ENCODE measurements at regions not wholly inside any gene's neighbourhood (a gene's known extent, or its start where the extent isn't known, plus 50 kb on each side); places are given as distances from the start of the nearest gene placed in this dataset.
"Not testable (repeated sequence)": the region's sequence is repeated elsewhere in the genome, so short reads cannot be mapped to it uniquely, and the experiment has no call there.

GRCh38 chr2:15820927-15821326, 119.4 kb upstream of the MYCN start:
- Histone ChIP-seq H3K27me3 (no peaks in the 10 kb centered on the region), H3K9me3 (replicated peaks in 1 of 11) (no peaks in the 10 kb centered on the region)

GRCh38 chr2:15822151-15823044, 118.0 kb upstream of the MYCN start:
- Histone ChIP-seq H3K27me3 (no peaks in the 10 kb centered on the region), H3K4me3 (no peak overlapping the region)

More at GRCh38 chr2:15820927-15821326, 119.4 kb upstream of the MYCN start:
- H3K27ac ChIP-seq: no peak overlapping the region
- H3K4me1 ChIP-seq: peaks cover 0 to 5% (median 0%) of the 10 kb centered on the region in 10 experiments; a peak in 1 of 20 replicates
- H3K36me3 ChIP-seq: no peaks in the 10 kb centered on the region
- no peak overlapping the region for H3K4me3 ChIP-seq
- H3K4me2 ChIP-seq: no peak overlapping the region
- H4K20me1 ChIP-seq: no peaks in the 10 kb centered on the region
- TF ChIP-seq Cebpa-rat (IDR thresholded peaks at IDR 0.05): no peak
- H3K9ac ChIP-seq: no peak overlapping the region

GRCh38 chr2:15823459-15824396, 116.6 kb upstream of the MYCN start:
- TF ChIP-seq Cebpa-rat (IDR thresholded peaks at IDR 0.05): no peak
- H4K20me1 ChIP-seq: no peaks in the 10 kb centered on the region

More at GRCh38 chr2:15822151-15823044, 118.0 kb upstream of the MYCN start:
- no peaks in the 10 kb centered on the region for H3K36me3 ChIP-seq
- H3K4me2 ChIP-seq: no peak overlapping the region
- no peaks in the 10 kb centered on the region for H3K9me3 ChIP-seq (replicated peaks in 1 of 11)
- H3K4me1 ChIP-seq: peaks cover 0 to 5% (median 0%) of the 10 kb centered on the region in 10 experiments; a peak in 1 of 20 replicates
- H4K20me1 ChIP-seq: no peaks in the 10 kb centered on the region
- no peak for TF ChIP-seq Cebpa-rat (IDR thresholded peaks at IDR 0.05)
- H3K9ac ChIP-seq: no peak overlapping the region
- no peak overlapping the region for H3K27ac ChIP-seq

GRCh38 chr2:15824467-15824866, 115.9 kb upstream of the MYCN start:
- H3K4me2 ChIP-seq; H4K20me1 ChIP-seq; H3K9ac ChIP-seq; H3K36me3 ChIP-seq; H3K9me3 ChIP-seq (replicated peaks in 1 of 11); H3K4me3 ChIP-seq; H3K27me3 ChIP-seq; H3K27ac ChIP-seq; H3K4me1 ChIP-seq: not testable (repeated sequence)

More at GRCh38 chr2:15823459-15824396, 116.6 kb upstream of the MYCN start:
- H3K4me1 ChIP-seq: no peaks in the 10 kb centered on the region
- H3K9me3 ChIP-seq (replicated peaks in 1 of 11): no peaks in the 10 kb centered on the region
- no peaks in the 10 kb centered on the region for H3K27me3 ChIP-seq
- no peak overlapping the region for H3K4me3 ChIP-seq
- H3K27ac ChIP-seq: no peak overlapping the region
- no peaks in the 10 kb centered on the region for H3K36me3 ChIP-seq
- no peak overlapping the region for H3K9ac ChIP-seq
- H3K4me2 ChIP-seq: no peak overlapping the region

- no peak overlapping the region for H3K4me3 ChIP-seq
- H3K9ac ChIP-seq: no peak overlapping the region
- H3K27ac ChIP-seq: no peak overlapping the region
- H3K9me3 ChIP-seq (replicated peaks in 1 of 11): no peaks in the 10 kb centered on the region
- H3K27me3 ChIP-seq: no peaks in the 10 kb centered on the region
- no peak for TF ChIP-seq Cebpa-rat (IDR thresholded peaks at IDR 0.05)
- no peak overlapping the region for H3K4me2 ChIP-seq
- no peaks in the 10 kb centered on the region for H3K4me1 ChIP-seq
- no peaks in the 10 kb centered on the region for H4K20me1 ChIP-seq
- H3K36me3 ChIP-seq: no peaks in the 10 kb centered on the region
These were observed 114.9 kb upstream of the MYCN start for GRCh38 chr2:15825276-15825980.

- no peak for TF ChIP-seq Cebpa-rat (IDR thresholded peaks at IDR 0.05)
These were observed 114.1 kb upstream of the MYCN start for GRCh38 chr2:15826273-15826717.

GRCh38 chr2:15827001-15827400, 113.3 kb upstream of the MYCN start:
- H3K4me2 ChIP-seq: no peak overlapping the region
- H3K9me3 ChIP-seq (replicated peaks in 1 of 11): no peaks in the 10 kb centered on the region
- H3K4me1 ChIP-seq: no peaks in the 10 kb centered on the region
- no peak overlapping the region for H3K9ac ChIP-seq
- no peaks in the 10 kb centered on the region for H4K20me1 ChIP-seq
- H3K27ac ChIP-seq: no peak overlapping the region
- no peak for TF ChIP-seq Cebpa-rat (IDR thresholded peaks at IDR 0.05)
- H3K27me3 ChIP-seq: no peaks in the 10 kb centered on the region
- H3K36me3 ChIP-seq: no peaks in the 10 kb centered on the region
- H3K4me3 ChIP-seq: no peak overlapping the region

More at GRCh38 chr2:15826273-15826717, 114.1 kb upstream of the MYCN start:
- Histone ChIP-seq H4K20me1 (no peaks in the 10 kb centered on the region), H3K27ac (no peak overlapping the region), H3K36me3 (no peaks in the 10 kb centered on the region), H3K4me1 (no peaks in the 10 kb centered on the region), H3K4me2 (no peak overlapping the region), H3K9me3 (replicated peaks in 1 of 11) (no peaks in the 10 kb centered on the region), H3K4me3 (no peak overlapping the region), H3K27me3 (no peaks in the 10 kb centered on the region), H3K9ac (no peak overlapping the region)

GRCh38 chr2:15828576-15828975, 111.8 kb upstream of the MYCN start:
- Histone ChIP-seq H3K4me1 (no peaks in the 10 kb centered on the region), H3K27me3 (no peaks in the 10 kb centered on the region), H3K4me3 (no peak overlapping the region), H3K9me3 (replicated peaks in 1 of 11) (no peaks in the 10 kb centered on the region), H3K9ac (no peak overlapping the region), H3K4me2 (no peak overlapping the region), H3K27ac (no peak overlapping the region), H3K36me3 (no peaks in the 10 kb centered on the region), H4K20me1 (no peaks in the 10 kb centered on the region)
- TF ChIP-seq Cebpa-rat (IDR thresholded peaks at IDR 0.05): no peak
